Hematopoietic multipotent progenitor cell treated with erythropoietin and hydrocortisone succinate and interleukin-3 and kit ligand, for 17 days (in vitro differentiated cells): ENCODE measurements at regions not wholly inside any gene's neighbourhood (a gene's known extent, or its start where the extent isn't known, plus 50 kb on each side); places are given as distances from the start of the nearest gene placed in this dataset.

Source experiments
- DNase-seq: peaks from one replicate; pipeline ENCODE4 v3.0.0-alpha.2; 2015; ENCODE audit warnings: low spot score

- DNase-seq, result no peak
Measured at GRCh38 chr2:103103678-103104077, 341.8 kb downstream of the TMEM182 start.

DNA sequence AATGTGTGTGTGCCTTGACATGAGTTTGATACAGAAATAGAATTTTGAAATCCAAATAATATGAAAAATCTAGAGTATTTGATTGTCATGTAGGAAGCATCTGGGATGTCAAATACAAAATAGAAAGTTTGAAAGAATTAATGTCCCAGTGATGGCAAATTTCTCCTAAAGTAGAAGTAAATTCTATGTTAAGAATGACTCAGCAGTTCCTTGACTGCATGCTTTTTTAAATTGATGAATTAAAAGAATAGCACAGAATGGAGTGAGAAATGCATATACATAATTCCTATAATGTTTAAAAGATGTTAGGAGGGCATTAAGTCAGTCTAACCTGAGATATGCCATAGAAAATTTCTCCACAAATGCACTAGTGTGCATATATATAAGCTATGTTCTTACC is 357.5 kb downstream of the TMEM182 start:
- DNase-seq, result no peak

DNA sequence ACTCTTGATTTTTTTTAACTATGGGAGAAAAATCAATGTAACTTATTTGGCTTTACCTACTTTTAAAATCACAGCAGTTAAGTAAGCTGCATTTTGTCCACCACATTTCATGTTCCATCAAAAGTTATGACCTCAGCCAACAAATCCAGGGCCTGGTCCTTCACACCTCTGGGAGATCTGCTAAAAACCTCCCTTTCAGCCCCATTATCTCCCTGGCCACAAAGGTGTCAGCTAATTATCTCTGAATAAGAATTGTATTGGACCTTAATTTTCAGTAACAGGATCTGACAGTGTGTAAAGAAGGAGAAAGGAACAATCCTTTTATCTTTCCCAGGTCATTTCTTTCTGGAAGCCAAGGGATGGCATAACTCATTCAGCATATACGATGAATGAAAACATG is 359.3 kb downstream of the TMEM182 start:
- no peak for DNase-seq

GRCh38 chr2:103123516-103123915 is 361.7 kb downstream of the TMEM182 start:
- DNase-seq, result no peak

DNA sequence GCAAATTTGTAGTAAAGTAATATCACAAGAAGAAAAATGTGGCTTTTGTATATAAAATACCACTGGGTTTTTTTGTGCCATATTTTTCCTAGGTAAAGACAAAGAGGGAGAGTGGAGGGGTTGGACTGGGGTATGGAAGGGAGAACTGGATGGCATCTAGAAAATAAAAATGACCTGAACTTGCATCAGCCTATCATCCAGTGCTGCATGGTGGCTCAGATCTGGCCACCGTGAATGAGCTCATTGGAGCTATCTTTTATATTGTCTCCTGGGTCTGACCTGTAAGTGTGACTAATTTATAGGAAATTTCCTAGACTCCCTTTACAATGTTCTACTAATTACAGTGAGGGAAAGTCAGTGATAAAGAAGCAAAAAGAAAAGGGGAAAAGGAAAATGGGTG is 369.0 kb downstream of the TMEM182 start:
- no peak for DNase-seq

GRCh38 chr2:103132536-103133217 is 370.8 kb downstream of the TMEM182 start:
- DNase-seq, result no peak

DNA sequence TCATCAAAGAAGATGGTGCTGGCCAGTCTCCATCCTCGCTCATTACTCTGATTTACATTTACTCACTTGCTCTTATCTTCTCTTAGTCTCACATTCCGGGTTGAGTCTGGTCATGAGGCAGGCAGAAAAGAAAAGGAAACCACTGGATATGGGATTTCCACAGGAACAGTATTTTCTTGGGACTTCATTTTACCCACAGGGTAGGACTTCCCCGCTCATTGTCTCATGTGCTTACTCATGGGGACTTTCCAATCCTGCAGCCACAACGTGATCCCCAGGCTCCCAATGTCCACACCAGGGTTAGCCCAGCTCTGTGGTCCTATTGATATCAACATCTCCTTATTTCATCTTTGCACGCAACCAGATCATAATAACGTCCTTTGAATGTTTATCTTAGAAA is 373.8 kb downstream of the TMEM182 start:
- no peak for DNase-seq

DNA sequence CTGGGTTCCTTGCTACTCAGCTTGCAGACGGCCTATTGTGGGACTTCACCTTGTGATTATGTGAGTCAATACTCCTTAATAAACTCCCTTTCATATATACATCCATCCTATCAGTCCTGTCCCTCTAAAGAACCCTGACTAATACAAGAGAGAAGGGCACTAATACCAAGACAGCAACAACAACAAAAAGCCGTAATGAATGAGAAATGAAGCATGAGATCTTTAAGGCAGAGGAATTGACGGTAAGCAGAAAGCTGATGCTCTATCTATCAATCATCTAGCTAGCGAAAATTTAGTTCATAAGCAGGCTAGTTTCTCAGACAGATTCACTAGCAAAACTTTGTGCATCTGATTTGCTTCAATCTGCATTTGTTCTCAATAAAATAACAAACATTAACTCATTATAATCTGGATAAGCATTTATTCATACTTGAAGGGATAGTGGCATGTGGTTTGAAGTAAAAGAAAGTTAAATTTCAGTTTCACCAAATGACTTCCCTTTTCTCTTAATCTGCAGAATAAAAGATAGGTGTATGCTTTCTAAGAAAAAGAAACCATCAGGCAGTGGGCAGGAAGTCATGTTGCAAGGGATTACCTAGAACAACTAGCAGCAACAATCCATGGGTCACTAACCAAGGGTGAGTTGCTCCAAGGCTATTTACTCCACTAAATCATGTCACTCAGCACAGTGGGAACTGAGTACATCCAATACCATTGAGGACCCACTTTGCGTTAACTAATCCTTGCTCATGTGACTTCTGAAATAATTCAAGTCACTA is 376.5 kb downstream of the TMEM182 start:
- DNase-seq, result no peak

- no peak for DNase-seq
Measured at GRCh38 chr2:103139628-103140268, 377.9 kb downstream of the TMEM182 start.

GRCh38 chr2:103144837-103145236 is 383.0 kb downstream of the TMEM182 start:
- no peak for DNase-seq

- DNase-seq, result no peak
Measured at GRCh38 chr2:103145739-103146138, 383.9 kb downstream of the TMEM182 start.

DNA sequence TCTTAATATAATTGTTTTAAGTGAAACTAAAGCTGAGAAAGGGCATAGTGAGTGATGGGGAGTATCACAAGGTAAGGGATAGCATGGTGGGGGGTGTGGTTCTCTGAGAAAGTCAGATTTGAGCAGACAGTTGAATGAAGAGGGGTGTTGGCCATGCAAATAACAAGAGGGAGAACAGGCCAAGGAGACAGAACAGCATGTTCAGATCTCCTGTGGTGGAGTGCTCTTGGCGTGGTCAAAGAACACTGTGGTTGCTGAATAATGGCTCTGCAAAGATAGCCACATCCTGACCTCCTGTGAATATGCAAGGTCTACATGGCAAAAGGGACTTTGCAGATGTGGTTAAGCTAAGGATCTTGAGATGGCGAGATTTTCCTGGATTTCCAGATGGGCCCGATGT is 389.2 kb downstream of the TMEM182 start:
- DNase-seq, result no peak

- DNase-seq, result no peak
Measured at GRCh38 chr2:103152556-103152955, 390.7 kb downstream of the TMEM182 start.

DNA sequence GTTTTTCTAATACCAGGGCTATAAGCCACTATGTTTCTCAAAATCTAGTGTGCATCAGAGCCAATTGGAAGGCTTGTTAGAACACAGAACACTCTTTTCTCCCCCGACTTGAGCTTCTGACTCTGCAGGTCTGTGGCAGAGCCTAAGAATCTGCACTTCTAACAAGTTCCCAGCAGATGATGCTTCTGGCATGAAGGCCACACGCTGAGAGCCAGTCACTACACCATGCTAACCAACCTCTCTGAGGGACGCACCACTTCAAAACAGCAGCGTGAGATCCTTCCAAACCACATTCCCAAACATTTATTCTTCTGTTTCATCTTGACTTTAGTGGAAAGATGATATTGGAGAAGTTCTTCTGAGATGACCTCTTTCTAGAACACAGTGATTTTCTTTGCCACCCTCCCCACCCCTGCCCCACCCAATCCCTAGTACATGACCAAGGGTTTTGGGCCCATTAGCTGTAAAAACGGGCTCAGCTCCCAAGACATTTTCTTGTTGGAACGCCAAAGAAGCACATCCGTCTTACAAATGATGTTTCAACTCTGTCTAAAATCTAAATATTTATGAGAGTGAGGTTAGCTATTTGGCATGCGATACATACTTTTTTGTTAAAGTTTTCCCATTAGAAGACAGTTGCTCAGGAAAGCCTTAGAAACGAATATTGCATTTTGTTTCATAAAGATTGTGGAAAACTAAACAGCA is 391.9 kb downstream of the TMEM182 start:
- no peak for DNase-seq

DNA sequence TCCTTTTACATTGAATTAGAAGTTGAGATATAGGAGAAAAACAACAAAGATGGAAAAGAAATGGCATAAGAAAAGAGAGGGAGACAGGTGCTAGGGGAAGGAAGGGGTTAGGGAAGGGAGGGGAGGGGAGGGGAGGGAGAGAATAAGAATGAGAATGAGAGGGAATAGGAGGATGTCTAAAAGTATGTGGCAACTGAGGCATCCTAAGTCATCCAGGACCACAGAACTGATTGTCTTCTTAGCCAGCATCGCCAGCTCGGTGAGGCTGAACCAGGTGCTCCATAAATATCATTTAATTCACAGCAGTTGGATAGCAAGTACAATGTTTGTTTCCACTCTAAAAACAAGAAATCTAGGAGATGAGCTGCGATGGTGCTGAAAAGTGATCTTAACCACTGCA is 393.5 kb downstream of the TMEM182 start:
- no peak for DNase-seq

GRCh38 chr2:103159018-103159417 is 397.2 kb downstream of the TMEM182 start:
- no peak for DNase-seq

DNA sequence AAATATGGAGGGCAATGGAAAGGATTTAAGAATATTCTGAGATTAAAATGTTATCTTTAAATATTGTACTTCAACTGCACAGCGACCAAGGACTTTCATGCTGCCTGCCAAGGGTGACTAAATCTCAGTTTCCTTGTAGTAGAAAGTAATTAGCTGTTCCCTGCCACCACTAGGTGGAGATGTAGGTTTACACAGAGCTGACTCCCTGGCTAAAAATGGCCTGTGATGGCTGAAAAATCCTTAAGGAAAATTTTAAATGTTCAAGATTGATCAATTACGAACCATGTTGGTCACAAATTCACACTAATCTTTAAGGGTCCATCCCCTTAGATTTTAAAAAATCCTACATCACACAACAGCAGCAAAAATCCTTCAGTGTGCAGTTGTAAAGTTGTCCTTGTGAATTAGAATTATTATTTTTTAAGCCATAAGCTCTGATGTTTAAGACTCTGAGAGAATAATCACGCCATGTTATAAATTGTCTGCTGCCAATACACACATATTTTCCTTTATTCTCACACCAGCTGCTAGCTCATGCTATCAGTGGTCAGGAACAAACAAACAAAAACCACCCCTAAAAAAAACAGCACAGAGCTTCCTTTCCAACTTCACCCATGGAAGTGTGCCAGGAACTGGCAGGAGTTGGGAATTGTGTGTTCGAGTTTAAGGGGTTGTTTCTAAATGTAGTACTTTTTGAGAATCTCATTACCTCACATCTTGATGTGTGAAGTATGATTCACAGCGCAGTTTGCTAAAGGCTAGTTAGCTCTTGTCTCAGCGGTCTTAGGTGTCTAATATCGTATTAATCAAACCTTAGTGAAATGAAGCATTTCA is 399.8 kb downstream of the TMEM182 start:
- DNase-seq, result no peak

DNA sequence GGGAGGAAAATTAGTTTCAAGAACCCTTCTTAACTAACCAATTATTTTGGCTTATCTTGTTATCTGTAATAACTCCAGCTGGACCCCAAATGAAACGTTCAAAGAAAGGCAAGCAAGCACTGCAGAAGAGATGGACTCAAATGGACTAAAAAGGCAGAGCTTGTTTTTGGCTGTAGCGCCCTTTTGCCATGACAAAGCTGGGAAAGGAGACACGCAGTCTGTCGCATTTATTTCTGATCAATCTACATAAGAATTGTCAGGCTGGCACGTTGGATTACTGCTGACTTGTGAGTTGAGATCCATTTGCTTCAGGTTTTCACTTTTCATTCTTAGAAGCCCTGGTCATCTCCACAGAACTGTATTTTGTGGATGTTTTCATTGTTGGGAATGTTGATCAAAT is 402.9 kb downstream of the TMEM182 start:
- DNase-seq, result no peak

GRCh38 chr2:103165836-103166235 is 404.0 kb downstream of the TMEM182 start:
- DNase-seq, result no peak

DNA sequence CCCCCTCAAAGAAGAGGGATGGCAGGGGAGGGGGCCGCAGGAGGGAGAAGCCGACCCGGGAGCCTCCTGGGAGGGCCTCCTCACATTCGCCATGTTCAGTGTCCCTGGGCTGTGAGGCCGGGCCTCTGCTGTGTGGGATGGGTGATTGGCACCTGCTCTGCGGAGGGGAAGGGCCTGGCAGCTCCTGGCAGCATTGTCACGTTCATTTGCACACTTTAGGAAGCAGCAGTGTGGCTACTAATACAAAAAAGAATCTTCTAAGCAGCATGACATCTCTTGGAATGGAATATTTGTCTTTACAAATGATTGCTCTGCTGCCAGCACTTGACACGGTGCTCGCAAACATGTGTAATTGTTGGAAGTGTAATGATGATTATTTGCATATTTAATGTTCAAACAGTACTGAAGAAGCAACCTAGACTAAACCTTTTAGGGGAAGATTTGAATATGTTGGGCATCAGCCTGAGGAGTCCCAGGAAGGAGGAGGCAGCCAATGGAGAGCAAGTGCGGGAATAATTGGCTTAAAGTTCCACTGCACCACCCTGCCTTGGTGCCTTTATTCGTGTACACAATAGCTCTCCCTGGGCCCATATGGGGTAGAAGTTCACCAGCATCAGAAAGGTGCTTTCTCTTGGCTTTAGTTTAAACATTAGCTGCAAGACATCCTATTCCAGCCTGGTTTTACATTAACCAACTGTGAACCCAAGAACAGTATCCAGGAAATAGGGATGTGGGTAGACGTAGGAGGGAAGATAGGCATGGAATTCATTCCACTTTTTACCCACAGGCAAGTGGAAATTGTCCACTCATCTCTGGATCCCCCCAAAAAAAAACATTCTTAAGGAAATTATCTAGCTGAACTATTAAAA is 404.9 kb downstream of the TMEM182 start:
- DNase-seq, result no peak

- no peak for DNase-seq
Measured at GRCh38 chr2:103167599-103167998, 405.8 kb downstream of the TMEM182 start.
